ENCODE measurements at regions not wholly inside any gene's neighbourhood (a gene's known extent, or its start where the extent isn't known, plus 50 kb on each side); places are given as distances from the start of the nearest gene placed in this dataset.
"Not testable (repeated sequence)": the region's sequence is repeated elsewhere in the genome, so short reads cannot be mapped to it uniquely, and the experiment has no call there.

DNA sequence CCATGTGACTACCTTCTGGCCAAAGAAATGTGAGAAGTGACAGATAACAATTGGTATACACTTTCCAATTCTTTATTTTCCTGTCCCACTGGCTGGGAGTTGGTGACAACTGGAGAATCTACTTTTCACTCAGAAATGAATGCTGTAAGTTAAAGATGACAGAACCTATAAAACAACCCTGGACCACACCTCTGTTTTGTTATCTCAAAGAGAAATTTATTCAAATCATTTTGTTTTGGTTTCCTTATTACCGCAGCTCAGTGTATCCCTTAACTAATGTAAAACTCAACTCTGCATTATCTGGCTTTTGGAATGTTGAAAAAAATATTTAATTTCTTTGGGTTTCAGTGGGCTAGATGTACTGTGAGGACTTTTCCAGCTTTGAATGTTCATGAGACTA lies 469.8 kb downstream of the PCDH7 start:
- no peaks in the 10 kb centered on the region for H3K27me3 Mint-ChIP-seq
- ATAC-seq, result no peak
- no peak overlapping the region for H3K4me3 Mint-ChIP-seq
- H3K9me3 Mint-ChIP-seq, result peaks cover 8% of the 10 kb centered on the region
- no peaks in the 10 kb centered on the region for H3K36me3 Mint-ChIP-seq
- H3K27ac Mint-ChIP-seq, result no peak overlapping the region
- no peaks in the 10 kb centered on the region for H3K4me1 Mint-ChIP-seq

DNA sequence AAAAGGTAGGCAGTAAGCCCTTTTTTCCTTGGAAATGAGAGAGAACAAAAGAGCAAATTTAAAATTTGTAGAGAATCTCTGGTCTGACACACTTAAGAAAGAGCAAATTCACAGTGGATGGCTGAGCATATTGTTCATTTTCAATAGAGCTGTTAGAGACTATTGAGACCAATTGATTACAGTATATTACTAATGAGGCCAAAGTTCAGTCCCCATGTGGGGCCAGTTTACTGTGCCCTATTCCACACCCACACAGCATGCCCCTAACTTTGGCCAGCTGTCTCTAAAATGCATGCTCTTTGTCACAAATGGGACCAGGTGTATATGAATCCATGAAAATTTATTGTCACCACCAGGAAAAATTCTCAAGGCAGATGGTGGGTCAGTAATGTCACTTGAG lies 470.5 kb downstream of the PCDH7 start:
- H3K9me3 Mint-ChIP-seq, result peaks cover 6% of the 10 kb centered on the region
- H3K27ac Mint-ChIP-seq, result no peak overlapping the region

GRCh38 chr4:31192341-31192740 lies 472.2 kb downstream of the PCDH7 start:
- no peak overlapping the region for H3K27ac Mint-ChIP-seq
- no peaks in the 10 kb centered on the region for H3K4me1 Mint-ChIP-seq
- no peak overlapping the region for H3K4me3 Mint-ChIP-seq
- ATAC-seq, result no peak
- no peaks in the 10 kb centered on the region for H3K36me3 Mint-ChIP-seq
- H3K9me3 Mint-ChIP-seq, result peaks cover 6% of the 10 kb centered on the region
- H3K27me3 Mint-ChIP-seq, result no peaks in the 10 kb centered on the region

More for the DNA sequence above, 470.5 kb downstream of the PCDH7 start:
- H3K36me3 Mint-ChIP-seq, result no peaks in the 10 kb centered on the region
- no peak overlapping the region for H3K4me3 Mint-ChIP-seq
- no peaks in the 10 kb centered on the region for H3K27me3 Mint-ChIP-seq
- H3K4me1 Mint-ChIP-seq, result no peaks in the 10 kb centered on the region
- ATAC-seq, result no peak

GRCh38 chr4:31193521-31193920 lies 473.4 kb downstream of the PCDH7 start:
- H3K27me3 Mint-ChIP-seq, result no peaks in the 10 kb centered on the region
- no peak for ATAC-seq
- H3K9me3 Mint-ChIP-seq, result peaks cover 6% of the 10 kb centered on the region
- H3K27ac Mint-ChIP-seq, result no peak overlapping the region
- H3K36me3 Mint-ChIP-seq, result no peaks in the 10 kb centered on the region
- H3K4me3 Mint-ChIP-seq, result no peak overlapping the region
- no peaks in the 10 kb centered on the region for H3K4me1 Mint-ChIP-seq

DNA sequence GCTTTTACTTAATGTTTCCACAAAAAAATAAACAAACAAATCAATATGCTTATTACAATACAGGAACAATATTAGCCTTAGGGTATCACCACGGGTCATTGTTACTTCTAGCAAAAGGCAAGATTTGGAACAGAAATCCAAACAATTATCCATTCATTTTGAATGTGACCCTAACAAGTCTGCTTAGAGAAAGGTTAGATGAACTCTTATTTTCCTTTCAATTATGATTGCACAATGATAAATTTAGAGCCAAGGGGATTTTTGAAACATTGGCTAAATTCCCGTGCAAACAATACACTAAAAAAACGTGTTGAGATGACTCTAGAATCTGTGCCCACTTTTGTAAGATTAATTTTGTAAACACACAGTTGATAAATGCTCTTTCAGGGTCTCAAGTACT lies 474.7 kb downstream of the PCDH7 start:
- ATAC-seq, result no peak
- no peaks in the 10 kb centered on the region for H3K4me1 Mint-ChIP-seq
- peaks cover 9% of the 10 kb centered on the region for H3K9me3 Mint-ChIP-seq
- H3K27ac Mint-ChIP-seq, result no peak overlapping the region
- no peaks in the 10 kb centered on the region for H3K27me3 Mint-ChIP-seq
- no peaks in the 10 kb centered on the region for H3K36me3 Mint-ChIP-seq
- H3K4me3 Mint-ChIP-seq, result no peak overlapping the region

- Mint-ChIP-seq H3K9me3 (peaks cover 9% of the 10 kb centered on the region), H3K4me3 (no peak overlapping the region), H3K27me3 (no peaks in the 10 kb centered on the region), H3K27ac (no peak overlapping the region), H3K4me1 (no peaks in the 10 kb centered on the region), H3K36me3 (no peaks in the 10 kb centered on the region)
- ATAC-seq, result no peak
Measured at GRCh38 chr4:31199644-31200043, 479.5 kb downstream of the PCDH7 start.

DNA sequence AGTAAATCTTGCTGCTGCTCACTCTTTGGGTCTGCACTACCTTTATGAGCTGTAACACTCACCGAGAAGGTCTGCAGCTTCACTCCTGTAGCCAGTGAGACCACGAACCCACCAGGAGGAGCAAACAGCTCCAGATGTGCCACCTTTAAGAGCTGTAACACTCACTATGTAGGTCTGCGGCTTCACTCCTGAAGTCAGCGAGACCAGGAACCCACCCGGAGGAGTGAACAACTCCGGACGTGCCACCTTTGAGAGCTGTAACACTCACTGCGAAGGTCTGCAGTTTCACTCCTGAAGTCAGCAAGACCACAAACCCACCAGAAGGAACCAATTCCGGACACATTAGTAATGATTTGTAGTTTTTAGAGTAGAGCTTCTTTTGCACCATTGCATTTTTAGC lies 481.9 kb downstream of the PCDH7 start:
- H3K36me3 Mint-ChIP-seq, H3K4me1 Mint-ChIP-seq, H3K9me3 Mint-ChIP-seq, H3K27ac Mint-ChIP-seq, H3K27me3 Mint-ChIP-seq, H3K4me3 Mint-ChIP-seq, ATAC-seq: not testable (repeated sequence)

DNA sequence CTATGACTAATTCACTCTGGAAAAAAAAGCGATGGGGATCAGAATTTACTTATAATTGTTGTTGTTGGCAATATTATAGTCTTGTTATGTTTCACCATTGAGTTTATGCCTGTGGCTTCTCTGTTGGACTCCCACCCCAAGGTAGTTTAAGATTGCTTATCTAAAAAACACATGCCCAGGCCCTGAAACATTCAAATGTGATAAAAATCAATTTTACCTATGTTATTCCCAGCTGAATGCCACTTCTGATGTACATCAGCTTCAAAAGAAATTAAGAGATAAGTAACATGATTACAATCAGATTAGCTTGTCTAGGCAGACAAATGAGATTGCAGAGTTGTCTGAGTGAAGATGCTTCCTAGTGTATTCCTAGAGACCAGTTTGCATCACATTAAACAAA lies 484.7 kb downstream of the PCDH7 start:
- Mint-ChIP-seq H3K27ac (no peak overlapping the region), H3K36me3 (no peaks in the 10 kb centered on the region), H3K4me3 (no peak overlapping the region), H3K27me3 (no peaks in the 10 kb centered on the region), H3K4me1 (no peaks in the 10 kb centered on the region), H3K9me3 (peaks cover 9% of the 10 kb centered on the region)
- ATAC-seq, result no peak

DNA sequence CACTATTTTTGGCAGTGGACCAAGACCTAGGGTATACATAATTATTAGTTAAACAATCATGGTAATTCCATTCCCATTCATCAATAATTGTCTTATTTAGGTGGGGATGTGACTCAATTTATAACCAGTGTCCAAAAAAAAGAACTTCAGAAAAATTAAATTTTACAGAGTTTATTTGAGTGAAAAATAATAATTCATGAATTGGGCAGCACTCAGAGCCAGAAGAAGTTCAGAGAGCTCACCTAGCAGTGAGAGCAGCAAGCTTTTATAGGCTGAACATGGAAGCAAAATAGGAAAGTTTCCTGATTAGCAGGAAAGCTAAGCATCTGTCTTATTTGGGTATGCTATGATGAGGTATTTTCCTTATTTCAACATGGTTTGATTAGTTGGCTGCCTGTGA lies 500.8 kb downstream of the PCDH7 start:
- no peak for ATAC-seq
- no peak overlapping the region for H3K27ac Mint-ChIP-seq

GRCh38 chr4:31228068-31228467 lies 507.9 kb downstream of the PCDH7 start:
- H3K9me3 Mint-ChIP-seq, result peaks cover 3% of the 10 kb centered on the region
- no peaks in the 10 kb centered on the region for H3K4me1 Mint-ChIP-seq
- H3K4me3 Mint-ChIP-seq, result no peak overlapping the region
- no peaks in the 10 kb centered on the region for H3K36me3 Mint-ChIP-seq
- no peaks in the 10 kb centered on the region for H3K27me3 Mint-ChIP-seq
- no peak overlapping the region for H3K27ac Mint-ChIP-seq
- ATAC-seq, result no peak

More for the DNA sequence above, 500.8 kb downstream of the PCDH7 start:
- no peaks in the 10 kb centered on the region for H3K27me3 Mint-ChIP-seq
- no peaks in the 10 kb centered on the region for H3K4me1 Mint-ChIP-seq
- H3K4me3 Mint-ChIP-seq, result no peak overlapping the region
- no peaks in the 10 kb centered on the region for H3K36me3 Mint-ChIP-seq
- H3K9me3 Mint-ChIP-seq, result no peaks in the 10 kb centered on the region

DNA sequence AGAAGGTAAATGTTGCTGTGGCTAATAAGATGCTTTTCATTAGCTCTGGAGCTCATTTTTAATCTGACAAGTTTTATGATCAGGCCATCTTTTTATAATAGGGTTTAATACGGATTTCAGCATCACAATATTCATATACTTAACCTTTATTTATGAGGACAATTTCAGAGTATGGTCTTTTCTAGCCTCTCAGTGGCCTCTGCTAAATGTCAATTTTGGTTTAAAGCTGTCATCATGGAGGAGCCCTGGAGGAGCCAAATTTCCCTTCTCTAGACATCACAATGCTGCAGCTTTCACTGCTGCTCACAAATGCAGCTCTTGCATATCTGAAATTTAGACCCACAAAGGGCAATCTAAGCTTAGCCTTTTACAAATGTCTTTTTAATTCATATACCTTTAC lies 510.4 kb downstream of the PCDH7 start:
- Mint-ChIP-seq H3K4me1 (no peaks in the 10 kb centered on the region), H3K36me3 (no peaks in the 10 kb centered on the region), H3K9me3 (peaks cover 3% of the 10 kb centered on the region), H3K4me3 (no peak overlapping the region), H3K27me3 (no peaks in the 10 kb centered on the region), H3K27ac (no peak overlapping the region)
- ATAC-seq, result no peak

DNA sequence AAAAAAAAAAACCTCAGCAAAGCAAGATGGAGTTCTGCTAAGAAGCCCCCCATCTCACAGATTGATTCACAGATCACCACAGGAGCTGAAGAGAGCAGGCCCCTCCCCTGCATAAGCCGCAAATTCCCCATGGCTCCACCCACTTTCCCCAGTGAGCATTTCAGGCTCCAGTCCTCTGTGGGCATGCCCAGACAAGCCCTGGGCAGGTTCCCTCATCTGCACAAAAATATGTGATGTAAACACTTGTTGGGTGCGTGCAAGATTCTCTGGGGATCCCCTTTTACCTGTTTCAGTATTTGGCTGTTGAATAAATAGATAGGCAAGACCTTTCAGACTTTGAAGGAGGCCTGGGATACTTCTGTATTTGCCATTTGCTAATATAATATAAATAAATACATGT lies 514.3 kb downstream of the PCDH7 start:
- H3K4me3 Mint-ChIP-seq, result no peak overlapping the region
- no peak overlapping the region for H3K27ac Mint-ChIP-seq
- H3K36me3 Mint-ChIP-seq, result no peaks in the 10 kb centered on the region
- no peaks in the 10 kb centered on the region for H3K27me3 Mint-ChIP-seq
- H3K9me3 Mint-ChIP-seq, result peaks cover 3% of the 10 kb centered on the region
- no peaks in the 10 kb centered on the region for H3K4me1 Mint-ChIP-seq
- no peak for ATAC-seq

DNA sequence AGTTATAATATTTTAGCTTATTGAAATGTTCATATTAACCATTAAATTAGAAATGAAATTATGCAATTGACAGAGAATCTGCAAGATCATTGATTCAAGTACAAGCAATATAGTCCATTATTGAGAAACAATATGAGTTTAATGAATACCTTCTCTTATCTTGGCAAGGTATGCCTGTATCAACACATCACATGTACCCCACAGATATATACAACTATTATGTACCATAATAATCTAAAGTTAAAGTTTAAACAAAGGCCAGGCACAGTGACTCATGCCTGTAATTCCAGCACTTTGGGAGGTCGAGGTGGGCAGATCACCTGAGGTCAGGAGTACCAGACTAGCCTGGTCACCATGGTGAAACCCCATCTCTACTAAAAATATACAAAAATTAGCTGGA lies 514.7 kb downstream of the PCDH7 start:
- Mint-ChIP-seq H3K4me1 (no peaks in the 10 kb centered on the region), H3K4me3 (no peak overlapping the region), H3K27ac (no peak overlapping the region), H3K9me3 (peaks cover 3% of the 10 kb centered on the region), H3K36me3 (no peaks in the 10 kb centered on the region), H3K27me3 (no peaks in the 10 kb centered on the region)
- no peak for ATAC-seq

DNA sequence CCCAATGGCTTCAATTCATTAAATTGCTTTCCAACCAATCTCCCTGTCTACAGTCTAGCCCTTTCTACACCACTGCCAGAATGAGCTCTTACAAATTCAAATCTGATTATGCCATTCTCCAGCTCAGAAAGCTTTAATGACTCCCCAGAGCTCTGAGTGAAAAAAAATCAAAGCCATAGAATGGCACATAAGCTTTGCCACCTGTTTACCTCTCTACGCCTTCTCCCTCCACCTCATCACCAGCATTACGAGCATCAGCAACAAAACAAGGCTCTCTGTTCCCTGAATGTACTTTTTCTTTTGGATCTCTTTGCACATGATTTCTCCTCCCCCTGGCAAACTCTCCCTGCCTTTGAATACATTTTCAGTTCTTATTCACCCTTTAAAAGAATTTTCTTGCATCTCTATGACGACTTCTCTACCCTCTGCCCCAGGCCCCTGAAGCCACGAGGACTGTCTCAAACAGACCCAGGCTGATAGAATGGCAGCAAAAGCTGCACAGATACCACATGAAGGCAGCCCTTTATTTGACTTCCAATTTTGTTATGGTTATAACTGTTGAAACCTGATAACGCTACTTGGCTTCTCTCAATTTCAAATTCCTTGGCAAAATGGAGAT lies 516.0 kb downstream of the PCDH7 start:
- peaks cover 3% of the 10 kb centered on the region for H3K9me3 Mint-ChIP-seq
- no peaks in the 10 kb centered on the region for H3K36me3 Mint-ChIP-seq
- H3K4me1 Mint-ChIP-seq, result no peaks in the 10 kb centered on the region
- H3K27me3 Mint-ChIP-seq, result no peaks in the 10 kb centered on the region
- H3K27ac Mint-ChIP-seq, result no peak overlapping the region
- ATAC-seq, result no peak
- H3K4me3 Mint-ChIP-seq, result no peak overlapping the region

DNA sequence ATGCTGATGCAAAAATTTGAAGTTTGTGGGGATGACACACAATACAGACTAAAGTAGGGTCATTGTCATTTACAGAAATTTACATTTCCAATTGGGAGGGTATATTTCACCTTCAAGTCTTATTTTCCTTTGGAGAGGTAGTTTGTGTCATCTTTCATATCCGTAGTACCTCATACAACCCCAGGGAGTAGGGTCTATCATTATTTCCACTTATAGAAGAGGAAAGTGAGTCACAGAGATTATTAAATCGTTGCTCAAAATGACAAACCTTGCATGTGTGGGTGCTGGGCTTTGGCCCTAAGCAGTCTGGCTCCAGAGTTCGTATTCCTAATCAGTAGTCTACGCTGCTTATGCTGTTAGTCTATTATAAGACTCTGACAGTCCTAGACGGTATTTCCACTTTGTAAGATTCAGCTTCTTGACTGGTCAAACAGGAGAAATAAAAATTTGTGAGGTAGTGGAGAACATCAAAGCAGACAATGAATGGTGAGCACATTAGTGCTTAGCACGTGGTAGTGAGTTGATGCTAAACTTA lies 516.5 kb downstream of the PCDH7 start:
- Mint-ChIP-seq H3K27ac (no peak overlapping the region), H3K9me3 (peaks cover 3% of the 10 kb centered on the region), H3K36me3 (no peaks in the 10 kb centered on the region), H3K4me3 (no peak overlapping the region), H3K27me3 (no peaks in the 10 kb centered on the region), H3K4me1 (no peaks in the 10 kb centered on the region)
- no peak for ATAC-seq

DNA sequence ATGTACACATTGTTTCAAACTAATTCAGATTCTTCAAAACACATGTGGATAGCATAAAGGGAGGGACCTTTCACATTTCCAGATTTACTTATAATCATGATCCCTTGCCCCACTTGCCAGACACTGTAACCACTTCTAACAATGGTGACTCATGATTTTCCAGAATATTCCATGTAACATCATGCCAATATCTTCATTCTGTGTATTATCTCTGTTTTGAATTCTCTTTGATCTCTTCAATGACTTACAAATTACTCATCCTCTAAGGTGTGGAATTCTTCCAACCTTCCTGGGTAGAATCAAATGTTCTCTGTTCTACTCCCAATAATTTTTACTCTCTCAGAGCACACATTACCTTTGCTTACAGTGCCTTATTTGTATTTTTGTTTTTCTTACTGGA lies 517.1 kb downstream of the PCDH7 start:
- Mint-ChIP-seq H3K27me3 (no peaks in the 10 kb centered on the region), H3K4me3 (no peak overlapping the region), H3K4me1 (no peaks in the 10 kb centered on the region), H3K36me3 (no peaks in the 10 kb centered on the region), H3K27ac (no peak overlapping the region), H3K9me3 (peaks cover under 1% of the 10 kb centered on the region)
- ATAC-seq, result no peak

DNA sequence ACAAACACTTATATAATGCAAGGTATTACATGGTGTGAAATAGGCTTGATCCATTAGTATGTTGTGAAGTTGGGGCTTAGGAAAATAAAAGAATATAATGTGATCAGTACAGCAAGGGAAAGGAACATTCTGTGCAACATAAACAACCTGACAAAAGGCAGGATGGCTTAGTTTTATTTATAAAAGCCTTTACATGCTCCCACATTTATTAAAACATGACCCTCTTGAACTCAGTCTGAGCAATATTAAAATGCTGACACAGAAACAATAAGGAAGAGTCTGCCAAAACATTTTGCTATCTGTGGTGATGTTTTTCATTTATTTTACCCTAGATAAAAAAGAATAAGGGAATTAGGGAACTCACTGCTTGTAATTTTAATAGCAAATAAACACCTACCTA lies 519.7 kb downstream of the PCDH7 start:
- peaks cover 2% of the 10 kb centered on the region for H3K9me3 Mint-ChIP-seq
- H3K27ac Mint-ChIP-seq, result no peak overlapping the region
- no peak for ATAC-seq
- H3K36me3 Mint-ChIP-seq, result no peaks in the 10 kb centered on the region
- H3K4me1 Mint-ChIP-seq, result no peaks in the 10 kb centered on the region
- no peak overlapping the region for H3K4me3 Mint-ChIP-seq
- no peaks in the 10 kb centered on the region for H3K27me3 Mint-ChIP-seq

All from stimulated activated memory B cell treated with anti-CD40 and anti-IgM and Interleukin-4, amounts not matched to agents 10 μg/mL and 1 μg/mL and 100 μg/mL, for 72 hours (primary cell).